GM10266 (cell line): ENCODE measurements at regions not wholly inside any gene's neighbourhood (a gene's known extent, or its start where the extent isn't known, plus 50 kb on each side); places are given as distances from the start of the nearest gene placed in this dataset.
A peak's percentile ranks its signal among the peaks of the same experiment; 100 is the strongest.

ENCODE experiments used
- DNase-seq: peaks from one replicate; pipeline ENCODE4 v3.0.0; 2012; ENCODE audit errors: extremely low spot score
- CTCF ChIP-seq: IDR thresholded peaks from 2 replicates; pipeline ENCODE4 v1.5.1; 2012; ENCODE audit warnings: mild to moderate bottlenecking, low read depth; ENCODE audit not compliant: control insufficient read depth, insufficient read depth; ENCODE audit errors: missing control alignments

GRCh38 chr3:71979175-71979574, 194.2 kb upstream of the PROK2 start:
- DNase-seq, result no peak

GRCh38 chr3:71978150-71978721, 193.3 kb upstream of the PROK2 start:
- TF ChIP-seq CTCF, result no peak
- peak; percentile 39 for DNase-seq

More at GRCh38 chr3:71979175-71979574, 194.2 kb upstream of the PROK2 start:
- no peak for TF ChIP-seq CTCF

- TF ChIP-seq CTCF, result no peak
- no peak for DNase-seq
These were observed 192.6 kb upstream of the PROK2 start for GRCh38 chr3:71977525-71977924.

GRCh38 chr3:71975573-71975972, 190.6 kb upstream of the PROK2 start:
- TF ChIP-seq CTCF, result no peak
- DNase-seq, result no peak

- no peak for TF ChIP-seq CTCF
- DNase-seq, result no peak
These were observed 189.8 kb upstream of the PROK2 start for GRCh38 chr3:71974786-71975185.

GRCh38 chr3:71973274-71974030, 188.5 kb upstream of the PROK2 start:
- TF ChIP-seq CTCF, result no peak
- DNase-seq, result no peak

GRCh38 chr3:71972031-71972430, 187.1 kb upstream of the PROK2 start:
- TF ChIP-seq CTCF, result no peak
- DNase-seq, result no peak
